ENCODE measurements at regions not wholly inside any gene's neighbourhood (a gene's known extent, or its start where the extent isn't known, plus 50 kb on each side); places are given as distances from the start of the nearest gene placed in this dataset.

DNA sequence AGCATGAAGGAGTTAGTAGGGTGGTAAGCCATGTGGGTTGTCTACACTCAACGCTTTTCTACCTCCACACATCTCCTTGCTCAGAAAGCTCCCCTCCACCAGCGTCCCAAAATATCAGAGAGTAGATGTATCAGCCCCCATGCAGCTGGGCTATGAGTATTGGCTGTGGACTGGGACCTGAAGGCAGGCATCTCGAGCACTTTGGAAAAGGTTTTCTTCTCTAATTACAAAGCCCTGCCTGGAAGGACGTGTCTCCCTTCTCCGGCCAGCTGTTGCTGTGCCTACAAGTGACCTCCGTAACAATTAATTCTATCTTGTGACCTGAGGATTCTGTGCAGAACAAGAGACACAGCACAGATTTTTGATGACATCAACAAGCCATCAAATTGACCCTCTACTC, 142.0 kb upstream of the RUNX1 start:
- no peak for TF ChIP-seq POLR2A (IDR thresholded peaks at IDR 0.05; ENCODE audit: low read length)
- TF ChIP-seq, protein P1, sequence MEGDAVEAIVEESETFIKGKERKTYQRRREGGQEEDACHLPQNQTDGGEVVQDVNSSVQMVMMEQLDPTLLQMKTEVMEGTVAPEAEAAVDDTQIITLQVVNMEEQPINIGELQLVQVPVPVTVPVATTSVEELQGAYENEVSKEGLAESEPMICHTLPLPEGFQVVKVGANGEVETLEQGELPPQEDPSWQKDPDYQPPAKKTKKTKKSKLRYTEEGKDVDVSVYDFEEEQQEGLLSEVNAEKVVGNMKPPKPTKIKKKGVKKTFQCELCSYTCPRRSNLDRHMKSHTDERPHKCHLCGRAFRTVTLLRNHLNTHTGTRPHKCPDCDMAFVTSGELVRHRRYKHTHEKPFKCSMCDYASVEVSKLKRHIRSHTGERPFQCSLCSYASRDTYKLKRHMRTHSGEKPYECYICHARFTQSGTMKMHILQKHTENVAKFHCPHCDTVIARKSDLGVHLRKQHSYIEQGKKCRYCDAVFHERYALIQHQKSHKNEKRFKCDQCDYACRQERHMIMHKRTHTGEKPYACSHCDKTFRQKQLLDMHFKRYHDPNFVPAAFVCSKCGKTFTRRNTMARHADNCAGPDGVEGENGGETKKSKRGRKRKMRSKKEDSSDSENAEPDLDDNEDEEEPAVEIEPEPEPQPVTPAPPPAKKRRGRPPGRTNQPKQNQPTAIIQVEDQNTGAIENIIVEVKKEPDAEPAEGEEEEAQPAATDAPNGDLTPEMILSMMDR (IDR thresholded peaks at IDR 0.05) = no peak
- TF ChIP-seq FOSB (CRISPR knock-in tag; IDR thresholded peaks at IDR 0.05) = no peak

Measured in A549 (cell line).